ENCODE measurements at regions not wholly inside any gene's neighbourhood (a gene's known extent, or its start where the extent isn't known, plus 50 kb on each side); places are given as distances from the start of the nearest gene placed in this dataset.

GRCh38 chr11:70862093-70862492, 390.3 kb downstream of the SHANK2 start:
- TF ChIP-seq CTCF (IDR thresholded peaks at IDR 0.05; ENCODE audit: low read depth, low read length, missing input control) = no peak
- TF ChIP-seq JUND (IDR thresholded peaks at IDR 0.05) = no peak
- no peak for TF ChIP-seq REST (IDR thresholded peaks at IDR 0.05)
- TF ChIP-seq TAF1 (conservative IDR thresholded peaks at IDR 0.05) = no peak
- TF ChIP-seq MAX (IDR thresholded peaks at IDR 0.05) = no peak
- TF ChIP-seq SP1 (IDR thresholded peaks at IDR 0.05) = no peak
- TF ChIP-seq RAD21 (IDR thresholded peaks at IDR 0.05) = no peak
- TF ChIP-seq EGR1 (IDR thresholded peaks at IDR 0.05; ENCODE audit: low read depth in 2 of 2) = no peak
- TF ChIP-seq FOXA1 (IDR thresholded peaks at IDR 0.05) = no peak
- no peak for TF ChIP-seq GABPA (IDR thresholded peaks at IDR 0.05 in 1 of 2, conservative IDR thresholded peaks at IDR 0.05 in 1 of 2)

Data from liver (tissue), 3 donors.